ENCODE measurements at regions not wholly inside any gene's neighbourhood (a gene's known extent, or its start where the extent isn't known, plus 50 kb on each side); places are given as distances from the start of the nearest gene placed in this dataset.

DNA sequence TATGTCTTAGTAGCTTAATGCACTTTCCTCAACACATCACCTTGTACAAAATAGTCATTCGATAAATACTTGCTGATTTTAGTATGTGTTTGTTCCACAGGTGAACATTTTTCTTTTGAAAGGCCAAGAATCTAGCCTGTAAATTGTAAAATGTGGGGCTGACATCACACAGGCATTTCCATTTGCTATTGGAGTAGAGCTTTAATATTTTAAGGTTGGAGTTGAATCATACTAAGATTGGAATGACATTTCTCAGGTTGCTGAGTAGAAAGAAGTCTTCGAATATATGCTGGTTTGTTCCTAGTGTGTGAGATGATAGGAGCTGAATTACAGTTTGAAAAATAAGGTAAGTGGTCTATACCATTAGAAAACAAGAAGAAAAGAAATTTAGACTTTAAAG, 112.3 kb upstream of the FRY start:
- TF ChIP-seq, protein P1, sequence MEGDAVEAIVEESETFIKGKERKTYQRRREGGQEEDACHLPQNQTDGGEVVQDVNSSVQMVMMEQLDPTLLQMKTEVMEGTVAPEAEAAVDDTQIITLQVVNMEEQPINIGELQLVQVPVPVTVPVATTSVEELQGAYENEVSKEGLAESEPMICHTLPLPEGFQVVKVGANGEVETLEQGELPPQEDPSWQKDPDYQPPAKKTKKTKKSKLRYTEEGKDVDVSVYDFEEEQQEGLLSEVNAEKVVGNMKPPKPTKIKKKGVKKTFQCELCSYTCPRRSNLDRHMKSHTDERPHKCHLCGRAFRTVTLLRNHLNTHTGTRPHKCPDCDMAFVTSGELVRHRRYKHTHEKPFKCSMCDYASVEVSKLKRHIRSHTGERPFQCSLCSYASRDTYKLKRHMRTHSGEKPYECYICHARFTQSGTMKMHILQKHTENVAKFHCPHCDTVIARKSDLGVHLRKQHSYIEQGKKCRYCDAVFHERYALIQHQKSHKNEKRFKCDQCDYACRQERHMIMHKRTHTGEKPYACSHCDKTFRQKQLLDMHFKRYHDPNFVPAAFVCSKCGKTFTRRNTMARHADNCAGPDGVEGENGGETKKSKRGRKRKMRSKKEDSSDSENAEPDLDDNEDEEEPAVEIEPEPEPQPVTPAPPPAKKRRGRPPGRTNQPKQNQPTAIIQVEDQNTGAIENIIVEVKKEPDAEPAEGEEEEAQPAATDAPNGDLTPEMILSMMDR (IDR thresholded peaks at IDR 0.05): no peak
- TF ChIP-seq EZH2 (IDR thresholded peaks at IDR 0.05; ENCODE audit: borderline replicate concordance, insufficient read depth, low read depth, low read length, poor library complexity, severe bottlenecking): no peak

Data from B cell (primary cell).